ENCODE measurements at regions not wholly inside any gene's neighbourhood (a gene's known extent, or its start where the extent isn't known, plus 50 kb on each side); places are given as distances from the start of the nearest gene placed in this dataset.

- Histone ChIP-seq H3K79me2 (ENCODE audit: insufficient read depth, low read length) (no peaks in the 10 kb centered on the region), H4K20me1 (ENCODE audit: low read depth, low read length) (no peaks in the 10 kb centered on the region), H3K9ac (ENCODE audit: low read length) (no peak overlapping the region), H3K9me2 (replicated peaks; ENCODE audit: insufficient read depth, low read length) (no peaks in the 10 kb centered on the region), H3K4me2 (ENCODE audit: low read depth, low read length, poor library complexity, severe bottlenecking) (no peak overlapping the region), H3K27me3 (ENCODE audit: low read length) (no peaks in the 10 kb centered on the region), H3K4me3 (ENCODE audit: insufficient read depth, low read length, poor library complexity, severe bottlenecking) (no peak overlapping the region), H3K27ac (ENCODE audit: low read depth, low read length) (no peak overlapping the region), H3K9me3 (ENCODE audit: insufficient read depth, low read length) (no peaks in the 10 kb centered on the region), H2AFZ (ENCODE audit: low read depth, low read length, severe bottlenecking) (no peak overlapping the region), H3K36me3 (ENCODE audit: low read length) (no peaks in the 10 kb centered on the region), H3F3A (ENCODE audit: insufficient read depth) (no peaks in the 10 kb centered on the region)
- TF ChIP-seq EZH2phosphoT487 (conservative IDR thresholded peaks at IDR 0.05; ENCODE audit: low read length) (no peak), CTCF (IDR thresholded peaks at IDR 0.05; ENCODE audit: insufficient read depth, low read length, poor library complexity, severe bottlenecking) (no peak)
These were observed 427.8 kb upstream of the SEMA3D start for GRCh38 chr7:85614684-85615083.

- H3K4me2 ChIP-seq (ENCODE audit: low read depth, low read length, poor library complexity, severe bottlenecking): no peak overlapping the region
- H3K9ac ChIP-seq (ENCODE audit: low read length): no peak overlapping the region
- no peak overlapping the region for H2AFZ ChIP-seq (ENCODE audit: low read depth, low read length, severe bottlenecking)
- H3K9me3 ChIP-seq (ENCODE audit: insufficient read depth, low read length): no peaks in the 10 kb centered on the region
- no peak overlapping the region for H3K4me3 ChIP-seq (ENCODE audit: insufficient read depth, low read length, poor library complexity, severe bottlenecking)
- no peaks in the 10 kb centered on the region for H3K36me3 ChIP-seq (ENCODE audit: low read length)
- H3K9me2 ChIP-seq (replicated peaks; ENCODE audit: insufficient read depth, low read length): no peaks in the 10 kb centered on the region
- H4K20me1 ChIP-seq (ENCODE audit: low read depth, low read length): no peaks in the 10 kb centered on the region
- TF ChIP-seq EZH2phosphoT487 (conservative IDR thresholded peaks at IDR 0.05; ENCODE audit: low read length) (no peak), CTCF (IDR thresholded peaks at IDR 0.05; ENCODE audit: insufficient read depth, low read length, poor library complexity, severe bottlenecking) (no peak)
- H3K79me2 ChIP-seq (ENCODE audit: insufficient read depth, low read length): no peaks in the 10 kb centered on the region
- no peaks in the 10 kb centered on the region for H3K27me3 ChIP-seq (ENCODE audit: low read length)
- no peak overlapping the region for H3K27ac ChIP-seq (ENCODE audit: low read depth, low read length)
- H3F3A ChIP-seq (ENCODE audit: insufficient read depth): no peaks in the 10 kb centered on the region
These were observed 425.7 kb upstream of the SEMA3D start for GRCh38 chr7:85612514-85612913.

GRCh38 chr7:85608804-85609203 is 421.9 kb upstream of the SEMA3D start:
- Histone ChIP-seq H3K36me3 (ENCODE audit: low read length) (no peaks in the 10 kb centered on the region), H3K9me2 (replicated peaks; ENCODE audit: insufficient read depth, low read length) (no peaks in the 10 kb centered on the region), H3K9me3 (ENCODE audit: insufficient read depth, low read length) (no peaks in the 10 kb centered on the region), H3K79me2 (ENCODE audit: insufficient read depth, low read length) (no peaks in the 10 kb centered on the region), H3K27ac (ENCODE audit: low read depth, low read length) (no peak overlapping the region), H3F3A (ENCODE audit: insufficient read depth) (no peaks in the 10 kb centered on the region), H3K27me3 (ENCODE audit: low read length) (no peaks in the 10 kb centered on the region), H3K9ac (ENCODE audit: low read length) (no peak overlapping the region), H2AFZ (ENCODE audit: low read depth, low read length, severe bottlenecking) (no peak overlapping the region), H3K4me3 (ENCODE audit: insufficient read depth, low read length, poor library complexity, severe bottlenecking) (no peak overlapping the region), H3K4me2 (ENCODE audit: low read depth, low read length, poor library complexity, severe bottlenecking) (no peak overlapping the region), H4K20me1 (ENCODE audit: low read depth, low read length) (no peaks in the 10 kb centered on the region)
- TF ChIP-seq CTCF (IDR thresholded peaks at IDR 0.05; ENCODE audit: insufficient read depth, low read length, poor library complexity, severe bottlenecking) (no peak), EZH2phosphoT487 (conservative IDR thresholded peaks at IDR 0.05; ENCODE audit: low read length) (no peak)

GRCh38 chr7:85602196-85602595 is 415.3 kb upstream of the SEMA3D start:
- H4K20me1 ChIP-seq (ENCODE audit: low read depth, low read length): no peaks in the 10 kb centered on the region
- H3K4me3 ChIP-seq (ENCODE audit: insufficient read depth, low read length, poor library complexity, severe bottlenecking): no peak overlapping the region
- no peaks in the 10 kb centered on the region for H3F3A ChIP-seq (ENCODE audit: insufficient read depth)
- no peak for TF ChIP-seq CTCF (IDR thresholded peaks at IDR 0.05; ENCODE audit: insufficient read depth, low read length, poor library complexity, severe bottlenecking)
- TF ChIP-seq EZH2phosphoT487 (conservative IDR thresholded peaks at IDR 0.05; ENCODE audit: low read length): no peak
- H3K36me3 ChIP-seq (ENCODE audit: low read length): no peaks in the 10 kb centered on the region
- H3K79me2 ChIP-seq (ENCODE audit: insufficient read depth, low read length): no peaks in the 10 kb centered on the region
- H3K27ac ChIP-seq (ENCODE audit: low read depth, low read length): no peak overlapping the region
- H3K9me3 ChIP-seq (ENCODE audit: insufficient read depth, low read length): no peaks in the 10 kb centered on the region
- no peak overlapping the region for H3K9ac ChIP-seq (ENCODE audit: low read length)
- no peaks in the 10 kb centered on the region for H3K9me2 ChIP-seq (replicated peaks; ENCODE audit: insufficient read depth, low read length)
- no peak overlapping the region for H2AFZ ChIP-seq (ENCODE audit: low read depth, low read length, severe bottlenecking)
- no peak overlapping the region for H3K4me2 ChIP-seq (ENCODE audit: low read depth, low read length, poor library complexity, severe bottlenecking)
- H3K27me3 ChIP-seq (ENCODE audit: low read length): no peaks in the 10 kb centered on the region

All from SU-DHL-6 (cell line).